ENCODE measurements at regions not wholly inside any gene's neighbourhood (a gene's known extent, or its start where the extent isn't known, plus 50 kb on each side); places are given as distances from the start of the nearest gene placed in this dataset.
"Not testable (repeated sequence)": the region's sequence is repeated elsewhere in the genome, so short reads cannot be mapped to it uniquely, and the experiment has no call there.

GRCh38 chr18:14964976-14965375, 217.0 kb downstream of the ANKRD30B start:
- not testable (repeated sequence) for TF ChIP-seq CTCF (IDR thresholded peaks at IDR 0.05; ENCODE audit: low read depth, low read length); POLR2A (IDR thresholded peaks at IDR 0.05; ENCODE audit: extremely low read depth, insufficient read length); MYC (IDR thresholded peaks at IDR 0.05; ENCODE audit: low read depth, low read length); MAX (IDR thresholded peaks at IDR 0.05; ENCODE audit: low read depth, low read length)

Measured in NB4 (cell line).